HEK293 (cell line): ENCODE measurements at regions not wholly inside any gene's neighbourhood (a gene's known extent, or its start where the extent isn't known, plus 50 kb on each side); places are given as distances from the start of the nearest gene placed in this dataset.
A peak's percentile ranks its signal among the peaks of the same experiment; 100 is the strongest.

Source experiments
- CTCF ChIA-PET: fragments of 350-600 bp; formaldehyde crosslinking; extraction: SDS; loops from one replicate; lab custom pipeline; 2021; ENCODE audit warnings: antibody characterized with exemption; lab: Yijun Ruan, JAX
- POLR2A ChIA-PET: fragments of 300-600 bp; formaldehyde crosslinking; extraction: SDS; loops from one replicate; lab custom pipeline; 2020; ENCODE audit warnings: antibody characterized with exemption, inconsistent platforms; lab: Yijun Ruan, JAX
- H3K27ac ChIP-seq: fragments of 200-500 bp; sonication (Bioruptor generic); 2 replicates; pipeline ENCODE4 v1.5.1; 2014; ENCODE audit warnings: low read depth, low read length, control low read depth, inconsistent platforms; ENCODE audit errors: extremely low read depth
- H3K36me3 ChIP-seq, 2 experiments: fragments of 200-500 bp in 1 of 2; sonication (Bioruptor generic) in 1 of 2; 1 replicate in 1 of 2; 2 replicates in 1 of 2; pipeline ENCODE4 v1.5.1; 2014 to 2017; ENCODE audit warnings: inconsistent platforms in 2 of 2, low read length in 2 of 2; ENCODE audit not compliant: control insufficient read depth in 2 of 2, insufficient read depth in 1 of 2
- H3K4me1 ChIP-seq: fragments of 200-500 bp; sonication (Bioruptor generic); 2 replicates; pipeline ENCODE4 v1.5.1; 2014; ENCODE audit warnings: mild to moderate bottlenecking, low read length, inconsistent platforms; ENCODE audit not compliant: control insufficient read depth, insufficient read depth
- H3K4me3 ChIP-seq: 2 replicates; pipeline ENCODE4 v1.5.1; 2011; ENCODE audit warnings: low read depth, mild to moderate bottlenecking, control low read depth, low read length, moderate library complexity
- H3K9me3 ChIP-seq: fragments of 200-500 bp; sonication (Bioruptor generic); 2 replicates; pipeline ENCODE4 v1.5.1; 2014; ENCODE audit warnings: low read depth, low read length, inconsistent platforms; ENCODE audit not compliant: control insufficient read depth, insufficient read depth
- BCL11B ChIP-seq: fragments of 450-650 bp; formaldehyde crosslinking; IDR thresholded peaks from 2 replicates; pipeline ENCODE4 v1.5.1; 2016; ENCODE audit warnings: low read depth, missing biosample characterization, missing genetic modification characterization
- GLI4 ChIP-seq: fragments of 450-650 bp; formaldehyde crosslinking; IDR thresholded peaks from 2 replicates; pipeline ENCODE4 v1.5.1; 2016; ENCODE audit warnings: missing biosample characterization, missing genetic modification characterization
- KLF8 ChIP-seq: fragments of 450-650 bp; formaldehyde crosslinking; IDR thresholded peaks from 2 replicates; pipeline ENCODE4 v1.5.1; 2016; ENCODE audit warnings: missing biosample characterization, missing genetic modification characterization
- RBAK ChIP-seq: fragments of 450-650 bp; formaldehyde crosslinking; IDR thresholded peaks from 2 replicates; pipeline ENCODE4 v1.5.1; 2016; ENCODE audit warnings: missing biosample characterization, missing genetic modification characterization
- YY2 ChIP-seq: fragments of 450-650 bp; formaldehyde crosslinking; IDR thresholded peaks from 2 replicates; pipeline ENCODE4 v1.5.1; 2016; ENCODE audit warnings: missing biosample characterization, missing genetic modification characterization
- ZBTB20 ChIP-seq: fragments of 450-650 bp; formaldehyde crosslinking; IDR thresholded peaks from 2 replicates; pipeline ENCODE4 v1.5.1; 2016; ENCODE audit warnings: missing biosample characterization, missing genetic modification characterization
- ZFP37 ChIP-seq: fragments of 450-650 bp; formaldehyde crosslinking; IDR thresholded peaks from 2 replicates; pipeline ENCODE4 v1.5.1; 2016; ENCODE audit warnings: missing biosample characterization, missing genetic modification characterization
- ZNF239 ChIP-seq: fragments of 450-650 bp; formaldehyde crosslinking; IDR thresholded peaks from 2 replicates; pipeline ENCODE4 v1.5.1; 2016; ENCODE audit warnings: missing biosample characterization, missing genetic modification characterization
- ZNF354C ChIP-seq: fragments of 450-650 bp; formaldehyde crosslinking; IDR thresholded peaks from 2 replicates; pipeline ENCODE4 v1.5.1; 2016; ENCODE audit warnings: missing biosample characterization, missing genetic modification characterization, low read depth, borderline replicate concordance
- ZNF433 ChIP-seq: fragments of 450-650 bp; formaldehyde crosslinking; IDR thresholded peaks from 2 replicates; pipeline ENCODE4 v1.5.1; 2016; ENCODE audit warnings: missing biosample characterization, missing genetic modification characterization, low read depth
- ZNF544 ChIP-seq: fragments of 450-650 bp; formaldehyde crosslinking; IDR thresholded peaks from 2 replicates; pipeline ENCODE4 v1.5.0; 2017; ENCODE audit warnings: missing biosample characterization, missing genetic modification characterization
- ZNF558 ChIP-seq: fragments of 450-650 bp; formaldehyde crosslinking; IDR thresholded peaks from 2 replicates; pipeline ENCODE4 v1.5.1; 2016; ENCODE audit warnings: missing biosample characterization, missing genetic modification characterization
- ZNF561 ChIP-seq: fragments of 450-650 bp; IDR thresholded peaks from 2 replicates; pipeline ENCODE4 v1.5.1; 2018; ENCODE audit warnings: missing biosample characterization, missing genetic modification characterization, borderline replicate concordance
- ZNF585B ChIP-seq: fragments of 450-650 bp; formaldehyde crosslinking; IDR thresholded peaks from 2 replicates; pipeline ENCODE4 v1.5.1; 2016; ENCODE audit warnings: missing biosample characterization, missing genetic modification characterization
- ZSCAN16 ChIP-seq: fragments of 450-650 bp; formaldehyde crosslinking; IDR thresholded peaks from 2 replicates; pipeline ENCODE4 v1.5.1; 2016; ENCODE audit warnings: missing biosample characterization, missing genetic modification characterization
- TF ChIP-seq, protein P1 (sequence below): fragments of 450-650 bp; IDR thresholded peaks from 2 replicates; pipeline ENCODE4 v1.5.1; 2018; ENCODE audit warnings: missing biosample characterization, missing genetic modification characterization
- TF ChIP-seq, protein P2 (sequence below): fragments of 450-650 bp; formaldehyde crosslinking; IDR thresholded peaks from 2 replicates; pipeline ENCODE4 v1.5.1; 2016; ENCODE audit warnings: missing biosample characterization, missing genetic modification characterization
- TF ChIP-seq, protein P3 (sequence below): fragments of 450-650 bp; formaldehyde crosslinking; IDR thresholded peaks from 2 replicates; pipeline ENCODE4 v1.5.1; 2016; ENCODE audit warnings: missing biosample characterization, missing genetic modification characterization
- TF ChIP-seq, protein P4 (sequence below): fragments of 450-650 bp; formaldehyde crosslinking; IDR thresholded peaks from 2 replicates; pipeline ENCODE4 v1.5.1; 2016; ENCODE audit warnings: missing biosample characterization, missing genetic modification characterization
- TF ChIP-seq, protein P5 (sequence below): fragments of 450-650 bp; formaldehyde crosslinking; IDR thresholded peaks from 2 replicates; pipeline ENCODE4 v1.5.1; 2016; ENCODE audit warnings: missing biosample characterization, missing genetic modification characterization
- TF ChIP-seq, protein P6 (sequence below): IDR thresholded peaks from 2 replicates; pipeline ENCODE4 v1.6.1; 2011; ENCODE audit warnings: mild to moderate bottlenecking, low read depth, low read length, borderline replicate concordance
- TF ChIP-seq, protein P7 (sequence below): fragments of 450-650 bp; formaldehyde crosslinking; IDR thresholded peaks from 2 replicates; pipeline ENCODE4 v1.5.1; 2016; ENCODE audit warnings: missing biosample characterization, missing genetic modification characterization

DNA sequence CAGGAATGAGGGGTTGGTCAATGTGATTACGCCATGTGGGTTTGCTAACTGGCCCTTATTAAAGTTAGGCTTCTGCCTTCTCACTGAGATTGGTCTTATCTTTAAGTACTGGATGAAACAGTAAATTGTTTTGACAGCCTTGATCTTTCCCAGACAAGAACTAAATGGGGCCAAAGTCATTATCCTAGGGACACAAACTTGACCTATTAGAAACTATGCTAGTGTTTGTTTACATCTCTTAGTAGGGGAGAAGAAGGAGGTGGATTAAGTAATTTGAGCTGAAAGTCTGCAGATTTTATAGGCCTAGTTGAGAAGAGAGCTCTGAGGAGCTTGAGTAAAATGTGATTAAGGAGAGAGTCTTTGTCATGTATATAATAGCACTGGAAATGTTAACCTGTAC, 386.9 kb downstream of the HTR7 start (continued):
- TF ChIP-seq GLI4 (tag by site-specific recombination) (no peak), ZSCAN16 (tag by site-specific recombination) (no peak)
- TF ChIP-seq, protein P1, sequence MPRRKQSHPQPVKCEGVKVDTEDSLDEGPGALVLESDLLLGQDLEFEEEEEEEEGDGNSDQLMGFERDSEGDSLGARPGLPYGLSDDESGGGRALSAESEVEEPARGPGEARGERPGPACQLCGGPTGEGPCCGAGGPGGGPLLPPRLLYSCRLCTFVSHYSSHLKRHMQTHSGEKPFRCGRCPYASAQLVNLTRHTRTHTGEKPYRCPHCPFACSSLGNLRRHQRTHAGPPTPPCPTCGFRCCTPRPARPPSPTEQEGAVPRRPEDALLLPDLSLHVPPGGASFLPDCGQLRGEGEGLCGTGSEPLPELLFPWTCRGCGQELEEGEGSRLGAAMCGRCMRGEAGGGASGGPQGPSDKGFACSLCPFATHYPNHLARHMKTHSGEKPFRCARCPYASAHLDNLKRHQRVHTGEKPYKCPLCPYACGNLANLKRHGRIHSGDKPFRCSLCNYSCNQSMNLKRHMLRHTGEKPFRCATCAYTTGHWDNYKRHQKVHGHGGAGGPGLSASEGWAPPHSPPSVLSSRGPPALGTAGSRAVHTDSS (tag by site-specific recombination), result 0 out of 2 replicates have a peak, but pooled peaks have one; percentile 6

DNA sequence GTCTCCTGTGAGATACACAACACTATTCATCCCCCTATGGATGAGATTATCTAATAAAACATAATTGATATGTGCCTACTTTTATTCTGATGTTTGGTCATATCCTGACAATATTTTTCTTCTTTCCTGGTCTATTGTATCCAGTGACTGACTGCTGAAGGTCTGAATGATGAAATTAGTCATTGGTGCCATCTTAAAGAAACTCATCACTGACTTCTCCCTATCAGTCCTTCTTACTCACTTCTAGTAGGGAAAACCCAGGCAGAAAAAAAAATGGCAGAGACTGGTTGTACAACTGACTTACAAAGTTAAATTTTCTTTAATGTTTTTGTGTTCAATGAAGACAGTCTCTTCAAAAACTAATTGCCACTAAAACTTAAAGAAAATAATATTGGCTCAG, 377.4 kb downstream of the HTR7 start:
- no peaks in the 10 kb centered on the region for H3K4me1 ChIP-seq
- TF ChIP-seq ZNF544 (tag by site-specific recombination) (no peak), RBAK (tag by site-specific recombination) (no peak), ZNF558 (tag by site-specific recombination) (no peak), ZNF239 (tag by site-specific recombination) (no peak), KLF8 (tag by site-specific recombination) (no peak), ZNF433 (tag by site-specific recombination) (no peak), ZNF585B (tag by site-specific recombination) (no peak), BCL11B (tag by site-specific recombination) (no peak), ZNF354C (no peak), ZFP37 (tag by site-specific recombination) (no peak), ZNF561 (tag by site-specific recombination) (no peak), ZBTB20 (tag by site-specific recombination) (no peak), YY2 (no peak)
- TF ChIP-seq, protein P2, sequence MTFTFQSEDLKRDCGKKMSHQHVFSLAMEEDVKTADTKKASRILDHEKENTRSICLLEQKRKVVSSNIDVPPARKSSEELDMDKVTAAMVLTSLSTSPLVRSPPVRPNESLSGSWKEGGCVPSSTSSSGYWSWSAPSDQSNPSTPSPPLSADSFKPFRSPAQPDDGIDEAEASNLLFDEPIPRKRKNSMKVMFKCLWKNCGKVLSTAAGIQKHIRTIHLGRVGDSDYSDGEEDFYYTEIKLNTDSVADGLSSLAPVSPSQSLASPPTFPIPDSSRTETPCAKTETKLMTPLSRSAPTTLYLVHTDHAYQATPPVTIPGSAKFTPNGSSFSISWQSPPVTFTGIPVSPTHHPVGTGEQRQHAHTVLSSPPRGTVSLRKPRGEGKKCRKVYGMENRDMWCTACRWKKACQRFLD (tag by site-specific recombination), result no peak
- TF ChIP-seq, protein P3, sequence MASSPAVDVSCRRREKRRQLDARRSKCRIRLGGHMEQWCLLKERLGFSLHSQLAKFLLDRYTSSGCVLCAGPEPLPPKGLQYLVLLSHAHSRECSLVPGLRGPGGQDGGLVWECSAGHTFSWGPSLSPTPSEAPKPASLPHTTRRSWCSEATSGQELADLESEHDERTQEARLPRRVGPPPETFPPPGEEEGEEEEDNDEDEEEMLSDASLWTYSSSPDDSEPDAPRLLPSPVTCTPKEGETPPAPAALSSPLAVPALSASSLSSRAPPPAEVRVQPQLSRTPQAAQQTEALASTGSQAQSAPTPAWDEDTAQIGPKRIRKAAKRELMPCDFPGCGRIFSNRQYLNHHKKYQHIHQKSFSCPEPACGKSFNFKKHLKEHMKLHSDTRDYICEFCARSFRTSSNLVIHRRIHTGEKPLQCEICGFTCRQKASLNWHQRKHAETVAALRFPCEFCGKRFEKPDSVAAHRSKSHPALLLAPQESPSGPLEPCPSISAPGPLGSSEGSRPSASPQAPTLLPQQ (tag by site-specific recombination), result no peak
- TF ChIP-seq, protein P4, sequence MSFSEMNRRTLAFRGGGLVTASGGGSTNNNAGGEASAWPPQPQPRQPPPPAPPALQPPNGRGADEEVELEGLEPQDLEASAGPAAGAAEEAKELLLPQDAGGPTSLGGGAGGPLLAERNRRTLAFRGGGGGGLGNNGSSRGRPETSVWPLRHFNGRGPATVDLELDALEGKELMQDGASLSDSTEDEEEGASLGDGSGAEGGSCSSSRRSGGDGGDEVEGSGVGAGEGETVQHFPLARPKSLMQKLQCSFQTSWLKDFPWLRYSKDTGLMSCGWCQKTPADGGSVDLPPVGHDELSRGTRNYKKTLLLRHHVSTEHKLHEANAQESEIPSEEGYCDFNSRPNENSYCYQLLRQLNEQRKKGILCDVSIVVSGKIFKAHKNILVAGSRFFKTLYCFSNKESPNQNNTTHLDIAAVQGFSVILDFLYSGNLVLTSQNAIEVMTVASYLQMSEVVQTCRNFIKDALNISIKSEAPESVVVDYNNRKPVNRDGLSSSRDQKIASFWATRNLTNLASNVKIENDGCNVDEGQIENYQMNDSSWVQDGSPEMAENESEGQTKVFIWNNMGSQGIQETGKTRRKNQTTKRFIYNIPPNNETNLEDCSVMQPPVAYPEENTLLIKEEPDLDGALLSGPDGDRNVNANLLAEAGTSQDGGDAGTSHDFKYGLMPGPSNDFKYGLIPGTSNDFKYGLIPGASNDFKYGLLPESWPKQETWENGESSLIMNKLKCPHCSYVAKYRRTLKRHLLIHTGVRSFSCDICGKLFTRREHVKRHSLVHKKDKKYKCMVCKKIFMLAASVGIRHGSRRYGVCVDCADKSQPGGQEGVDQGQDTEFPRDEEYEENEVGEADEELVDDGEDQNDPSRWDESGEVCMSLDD (tag by site-specific recombination), result no peak
- TF ChIP-seq, protein P5, sequence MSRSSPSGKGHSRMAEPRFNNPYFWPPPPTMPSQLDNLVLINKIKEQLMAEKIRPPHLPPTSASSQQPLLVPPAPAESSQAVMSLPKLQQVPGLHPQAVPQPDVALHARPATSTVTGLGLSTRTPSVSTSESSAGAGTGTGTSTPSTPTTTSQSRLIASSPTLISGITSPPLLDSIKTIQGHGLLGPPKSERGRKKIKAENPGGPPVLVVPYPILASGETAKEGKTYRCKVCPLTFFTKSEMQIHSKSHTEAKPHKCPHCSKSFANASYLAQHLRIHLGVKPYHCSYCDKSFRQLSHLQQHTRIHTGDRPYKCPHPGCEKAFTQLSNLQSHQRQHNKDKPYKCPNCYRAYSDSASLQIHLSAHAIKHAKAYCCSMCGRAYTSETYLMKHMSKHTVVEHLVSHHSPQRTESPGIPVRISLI (tag by site-specific recombination), result no peak
- TF ChIP-seq, protein P6, sequence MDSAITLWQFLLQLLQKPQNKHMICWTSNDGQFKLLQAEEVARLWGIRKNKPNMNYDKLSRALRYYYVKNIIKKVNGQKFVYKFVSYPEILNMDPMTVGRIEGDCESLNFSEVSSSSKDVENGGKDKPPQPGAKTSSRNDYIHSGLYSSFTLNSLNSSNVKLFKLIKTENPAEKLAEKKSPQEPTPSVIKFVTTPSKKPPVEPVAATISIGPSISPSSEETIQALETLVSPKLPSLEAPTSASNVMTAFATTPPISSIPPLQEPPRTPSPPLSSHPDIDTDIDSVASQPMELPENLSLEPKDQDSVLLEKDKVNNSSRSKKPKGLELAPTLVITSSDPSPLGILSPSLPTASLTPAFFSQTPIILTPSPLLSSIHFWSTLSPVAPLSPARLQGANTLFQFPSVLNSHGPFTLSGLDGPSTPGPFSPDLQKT, result no peak
- TF ChIP-seq, protein P7, sequence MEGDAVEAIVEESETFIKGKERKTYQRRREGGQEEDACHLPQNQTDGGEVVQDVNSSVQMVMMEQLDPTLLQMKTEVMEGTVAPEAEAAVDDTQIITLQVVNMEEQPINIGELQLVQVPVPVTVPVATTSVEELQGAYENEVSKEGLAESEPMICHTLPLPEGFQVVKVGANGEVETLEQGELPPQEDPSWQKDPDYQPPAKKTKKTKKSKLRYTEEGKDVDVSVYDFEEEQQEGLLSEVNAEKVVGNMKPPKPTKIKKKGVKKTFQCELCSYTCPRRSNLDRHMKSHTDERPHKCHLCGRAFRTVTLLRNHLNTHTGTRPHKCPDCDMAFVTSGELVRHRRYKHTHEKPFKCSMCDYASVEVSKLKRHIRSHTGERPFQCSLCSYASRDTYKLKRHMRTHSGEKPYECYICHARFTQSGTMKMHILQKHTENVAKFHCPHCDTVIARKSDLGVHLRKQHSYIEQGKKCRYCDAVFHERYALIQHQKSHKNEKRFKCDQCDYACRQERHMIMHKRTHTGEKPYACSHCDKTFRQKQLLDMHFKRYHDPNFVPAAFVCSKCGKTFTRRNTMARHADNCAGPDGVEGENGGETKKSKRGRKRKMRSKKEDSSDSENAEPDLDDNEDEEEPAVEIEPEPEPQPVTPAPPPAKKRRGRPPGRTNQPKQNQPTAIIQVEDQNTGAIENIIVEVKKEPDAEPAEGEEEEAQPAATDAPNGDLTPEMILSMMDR (tag by site-specific recombination), result no peak
- CTCF ChIA-PET, result interaction anchor here (0.6 kb wide), 1 partner anchor 16 kb away, joined by 3 read pairs; no protein-coding TSS in a partner anchor
- no peaks in the 10 kb centered on the region for H3K9me3 ChIP-seq
- H3K27ac ChIP-seq, result no peak overlapping the region
- H3K4me3 ChIP-seq, result no peak overlapping the region
- POLR2A ChIA-PET, result no interaction called here
- H3K36me3 ChIP-seq, result no peaks in the 10 kb centered on the region
